ENCODE measurements at regions not wholly inside any gene's neighbourhood (a gene's known extent, or its start where the extent isn't known, plus 50 kb on each side); places are given as distances from the start of the nearest gene placed in this dataset.
"Not testable (repeated sequence)": the region's sequence is repeated elsewhere in the genome, so short reads cannot be mapped to it uniquely, and the experiment has no call there.

- not testable (repeated sequence) for TF ChIP-seq POLR2A, CTCF (IDR thresholded peaks at IDR 0.05)
Measured at GRCh38 chr7:57542331-57542730, 92.4 kb downstream of the ZNF716 start.

Data from upper lobe of left lung (tissue), 4 donors.